HG02642 (cell line): ENCODE measurements at regions not wholly inside any gene's neighbourhood (a gene's known extent, or its start where the extent isn't known, plus 50 kb on each side); places are given as distances from the start of the nearest gene placed in this dataset.
A peak's percentile ranks its signal among the peaks of the same experiment; 100 is the strongest.
"Not testable (repeated sequence)": the region's sequence is repeated elsewhere in the genome, so short reads cannot be mapped to it uniquely, and the experiment has no call there.

Experiments used
- ATAC-seq: cut with Tn5 transposase; IDR thresholded peaks from one replicate; pipeline ENCODE4 v1.9.1; 2021; ENCODE audit warnings: mild to moderate bottlenecking; ENCODE audit not compliant: unreplicated experiment, poor library complexity

- ATAC-seq, result no peak
These were observed 105.8 kb upstream of the PELI1 start for GRCh38 chr2:64250063-64250462.

- ATAC-seq, result no peak
These were observed 106.7 kb upstream of the PELI1 start for GRCh38 chr2:64250751-64251423.

- no peak for ATAC-seq
These were observed 107.5 kb upstream of the PELI1 start for GRCh38 chr2:64251497-64252250.

- ATAC-seq, result not testable (repeated sequence)
These were observed 108.2 kb upstream of the PELI1 start for GRCh38 chr2:64252251-64252978.

- ATAC-seq, result not testable (repeated sequence)
These were observed 109.2 kb upstream of the PELI1 start for GRCh38 chr2:64253421-64253820.

- ATAC-seq, result no peak
These were observed 114.3 kb upstream of the PELI1 start for GRCh38 chr2:64258566-64258965.

GRCh38 chr2:64259312-64259711, 115.1 kb upstream of the PELI1 start:
- no peak for ATAC-seq

- ATAC-seq, result no peak
These were observed 116.0 kb upstream of the PELI1 start for GRCh38 chr2:64260093-64260803.

- peak; percentile 91 for ATAC-seq
These were observed 116.6 kb upstream of the PELI1 start for GRCh38 chr2:64260817-64261216.

GRCh38 chr2:64262071-64262470, 117.9 kb upstream of the PELI1 start:
- no peak for ATAC-seq

GRCh38 chr2:64262816-64263215, 118.6 kb upstream of the PELI1 start:
- ATAC-seq, result no peak

- no peak for ATAC-seq
These were observed 119.1 kb upstream of the PELI1 start for GRCh38 chr2:64263315-64263714.

GRCh38 chr2:64267699-64268098, 123.5 kb upstream of the PELI1 start:
- ATAC-seq, result no peak

- ATAC-seq, result no peak
These were observed 124.3 kb upstream of the PELI1 start for GRCh38 chr2:64268330-64269048.

- ATAC-seq, result no peak
These were observed 129.5 kb upstream of the PELI1 start for GRCh38 chr2:64273524-64274398.

GRCh38 chr2:64274399-64275173, 130.4 kb upstream of the PELI1 start:
- ATAC-seq, result no peak

- ATAC-seq, result no peak
These were observed 130.9 kb upstream of the PELI1 start for GRCh38 chr2:64275174-64275466.

- no peak for ATAC-seq
These were observed 132.3 kb upstream of the PELI1 start for GRCh38 chr2:64276417-64277095.
